GM12891 (cell line): ENCODE measurements at regions not wholly inside any gene's neighbourhood (a gene's known extent, or its start where the extent isn't known, plus 50 kb on each side); places are given as distances from the start of the nearest gene placed in this dataset.

Source experiments
- POLR2A ChIP-seq: IDR thresholded peaks from 2 replicates; pipeline ENCODE4 v1.6.1; 2011; ENCODE audit warnings: low read depth, low read length, control low read depth
- POLR2AphosphoS5 ChIP-seq: IDR thresholded peaks from 2 replicates; pipeline ENCODE4 v1.6.1; 2011; ENCODE audit warnings: low read depth, low read length, control low read depth
- TAF1 ChIP-seq: IDR thresholded peaks from 2 replicates; pipeline ENCODE4 v1.6.1; 2011; ENCODE audit warnings: low read depth, low read length, control low read depth

- no peak for TF ChIP-seq TAF1
- no peak for TF ChIP-seq POLR2AphosphoS5
- TF ChIP-seq POLR2A = no peak
Observed at GRCh38 chr7:19421861-19422260, 276.6 kb upstream of the FERD3L start.
